Glutamatergic neuron (in vitro differentiated cells): ENCODE measurements at regions not wholly inside any gene's neighbourhood (a gene's known extent, or its start where the extent isn't known, plus 50 kb on each side); places are given as distances from the start of the nearest gene placed in this dataset.

Experiments used
- DNase-seq: peaks from one replicate; pipeline ENCODE4 v3.0.0; 2022
- H3K27ac Mint-ChIP-seq: one replicate; pipeline ENCODE4 v1.8.0; 2020; ENCODE audit warnings: mild to moderate bottlenecking, mixed read lengths, inconsistent platforms; ENCODE audit not compliant: unreplicated experiment
- H3K27me3 Mint-ChIP-seq: one replicate; pipeline ENCODE4 v1.8.0; 2020; ENCODE audit warnings: mild to moderate bottlenecking, moderate library complexity, mixed read lengths, inconsistent platforms; ENCODE audit not compliant: unreplicated experiment
- H3K36me3 Mint-ChIP-seq: one replicate; pipeline ENCODE4 v1.8.0; 2020; ENCODE audit warnings: mild to moderate bottlenecking, mixed read lengths, inconsistent platforms; ENCODE audit not compliant: unreplicated experiment
- H3K4me1 Mint-ChIP-seq: one replicate; pipeline ENCODE4 v1.8.0; 2020; ENCODE audit warnings: mild to moderate bottlenecking, low read depth, mixed read lengths, inconsistent platforms; ENCODE audit not compliant: unreplicated experiment
- H3K4me3 Mint-ChIP-seq: one replicate; pipeline ENCODE4 v1.8.0; 2020; ENCODE audit warnings: mild to moderate bottlenecking, mixed read lengths, inconsistent platforms; ENCODE audit not compliant: unreplicated experiment
- H3K9me3 Mint-ChIP-seq: one replicate; pipeline ENCODE4 v1.8.0; 2020; ENCODE audit warnings: mild to moderate bottlenecking, moderate library complexity, mixed read lengths, inconsistent platforms; ENCODE audit not compliant: unreplicated experiment
- CTCF ChIP-seq: fragments of 200-600 bp; sonication (generic); IDR thresholded peaks from one replicate; pipeline ENCODE4 v1.5.0; 2021; ENCODE audit not compliant: partially characterized antibody, unreplicated experiment

GRCh38 chr3:34686541-34686940 is 888.1 kb downstream of the PDCD6IP start:
- peaks cover 2% of the 10 kb centered on the region for H3K4me1 Mint-ChIP-seq
- H3K9me3 Mint-ChIP-seq: peaks cover 2% of the 10 kb centered on the region
- H3K27me3 Mint-ChIP-seq: no peaks in the 10 kb centered on the region
- no peak for TF ChIP-seq CTCF
- no peak overlapping the region for H3K27ac Mint-ChIP-seq
- H3K4me3 Mint-ChIP-seq: no peak overlapping the region
- no peak for DNase-seq
- no peaks in the 10 kb centered on the region for H3K36me3 Mint-ChIP-seq

- TF ChIP-seq CTCF: no peak
- Mint-ChIP-seq H3K27ac (no peak overlapping the region), H3K9me3 (no peaks in the 10 kb centered on the region), H3K27me3 (no peaks in the 10 kb centered on the region), H3K4me1 (no peaks in the 10 kb centered on the region), H3K4me3 (no peak overlapping the region), H3K36me3 (no peaks in the 10 kb centered on the region)
- no peak for DNase-seq
Observed at GRCh38 chr3:34687671-34688070, 889.2 kb downstream of the PDCD6IP start.

GRCh38 chr3:34696831-34697230 is 898.4 kb downstream of the PDCD6IP start:
- Mint-ChIP-seq H3K27ac (no peak overlapping the region), H3K4me1 (no peaks in the 10 kb centered on the region), H3K4me3 (no peak overlapping the region), H3K27me3 (peaks cover 6% of the 10 kb centered on the region), H3K36me3 (peaks cover 24% of the 10 kb centered on the region), H3K9me3 (peaks cover 10% of the 10 kb centered on the region)
- no peak for TF ChIP-seq CTCF
- DNase-seq: no peak

GRCh38 chr3:34703053-34703452 is 904.6 kb downstream of the PDCD6IP start:
- peaks cover 6% of the 10 kb centered on the region for H3K27me3 Mint-ChIP-seq
- H3K36me3 Mint-ChIP-seq: peaks cover 31% of the 10 kb centered on the region
- H3K27ac Mint-ChIP-seq: no peak overlapping the region
- no peaks in the 10 kb centered on the region for H3K4me1 Mint-ChIP-seq
- H3K9me3 Mint-ChIP-seq: peaks cover 15% of the 10 kb centered on the region
- no peak overlapping the region for H3K4me3 Mint-ChIP-seq
- no peak for DNase-seq
- TF ChIP-seq CTCF: no peak

GRCh38 chr3:34724916-34725499 is 914.3 kb upstream of the ARPP21 start:
- no peak overlapping the region for H3K27ac Mint-ChIP-seq
- TF ChIP-seq CTCF: no peak
- no peaks in the 10 kb centered on the region for H3K27me3 Mint-ChIP-seq
- H3K9me3 Mint-ChIP-seq: no peaks in the 10 kb centered on the region
- peaks cover 3% of the 10 kb centered on the region for H3K4me1 Mint-ChIP-seq
- H3K36me3 Mint-ChIP-seq: no peaks in the 10 kb centered on the region
- DNase-seq: no peak
- no peak overlapping the region for H3K4me3 Mint-ChIP-seq
